ENCODE measurements at regions not wholly inside any gene's neighbourhood (a gene's known extent, or its start where the extent isn't known, plus 50 kb on each side); places are given as distances from the start of the nearest gene placed in this dataset.

- no peak overlapping the region for H2AFZ ChIP-seq (ENCODE audit: low read depth, low read length, severe bottlenecking)
- no peak overlapping the region for H3K27ac ChIP-seq (ENCODE audit: low read depth, low read length)
- H3K36me3 ChIP-seq (ENCODE audit: low read length), result no peaks in the 10 kb centered on the region
- H3K9me2 ChIP-seq (replicated peaks; ENCODE audit: insufficient read depth, low read length), result no peaks in the 10 kb centered on the region
- no peaks in the 10 kb centered on the region for H3K27me3 ChIP-seq (ENCODE audit: low read length)
- no peak overlapping the region for H3K4me3 ChIP-seq (ENCODE audit: insufficient read depth, low read length, poor library complexity, severe bottlenecking)
- no peaks in the 10 kb centered on the region for H4K20me1 ChIP-seq (ENCODE audit: low read depth, low read length)
- H3K4me2 ChIP-seq (ENCODE audit: low read depth, low read length, poor library complexity, severe bottlenecking), result no peak overlapping the region
- H3K79me2 ChIP-seq (ENCODE audit: insufficient read depth, low read length), result no peaks in the 10 kb centered on the region
- TF ChIP-seq CTCF (IDR thresholded peaks at IDR 0.05; ENCODE audit: insufficient read depth, low read length, poor library complexity, severe bottlenecking) (no peak), EZH2phosphoT487 (conservative IDR thresholded peaks at IDR 0.05; ENCODE audit: low read length) (no peak)
- no peak overlapping the region for H3K9ac ChIP-seq (ENCODE audit: low read length)
- H3F3A ChIP-seq (ENCODE audit: insufficient read depth), result no peaks in the 10 kb centered on the region
- no peaks in the 10 kb centered on the region for H3K9me3 ChIP-seq (ENCODE audit: insufficient read depth, low read length)
Observed at GRCh38 chr14:51504669-51505068, 147.0 kb upstream of the FRMD6 start.

- H3K27me3 ChIP-seq (ENCODE audit: low read length), result no peaks in the 10 kb centered on the region
- H3K36me3 ChIP-seq (ENCODE audit: low read length), result no peaks in the 10 kb centered on the region
- H3K27ac ChIP-seq (ENCODE audit: low read depth, low read length), result no peak overlapping the region
- H3K9ac ChIP-seq (ENCODE audit: low read length), result no peak overlapping the region
- no peaks in the 10 kb centered on the region for H3K79me2 ChIP-seq (ENCODE audit: insufficient read depth, low read length)
- no peak overlapping the region for H3K4me2 ChIP-seq (ENCODE audit: low read depth, low read length, poor library complexity, severe bottlenecking)
- no peaks in the 10 kb centered on the region for H3K9me3 ChIP-seq (ENCODE audit: insufficient read depth, low read length)
- no peak overlapping the region for H3K4me3 ChIP-seq (ENCODE audit: insufficient read depth, low read length, poor library complexity, severe bottlenecking)
- H3F3A ChIP-seq (ENCODE audit: insufficient read depth), result no peaks in the 10 kb centered on the region
- TF ChIP-seq EZH2phosphoT487 (conservative IDR thresholded peaks at IDR 0.05; ENCODE audit: low read length) (no peak), CTCF (IDR thresholded peaks at IDR 0.05; ENCODE audit: insufficient read depth, low read length, poor library complexity, severe bottlenecking) (no peak)
- H2AFZ ChIP-seq (ENCODE audit: low read depth, low read length, severe bottlenecking), result no peak overlapping the region
- H4K20me1 ChIP-seq (ENCODE audit: low read depth, low read length), result no peaks in the 10 kb centered on the region
- H3K9me2 ChIP-seq (replicated peaks; ENCODE audit: insufficient read depth, low read length), result no peaks in the 10 kb centered on the region
Observed at GRCh38 chr14:51507511-51507905, 144.2 kb upstream of the FRMD6 start.

- no peaks in the 10 kb centered on the region for H4K20me1 ChIP-seq (ENCODE audit: low read depth, low read length)
- H3K4me2 ChIP-seq (ENCODE audit: low read depth, low read length, poor library complexity, severe bottlenecking), result no peak overlapping the region
- no peaks in the 10 kb centered on the region for H3K79me2 ChIP-seq (ENCODE audit: insufficient read depth, low read length)
- no peaks in the 10 kb centered on the region for H3K36me3 ChIP-seq (ENCODE audit: low read length)
- H3K27me3 ChIP-seq (ENCODE audit: low read length), result no peaks in the 10 kb centered on the region
- H3K9me2 ChIP-seq (replicated peaks; ENCODE audit: insufficient read depth, low read length), result no peaks in the 10 kb centered on the region
- no peak overlapping the region for H3K27ac ChIP-seq (ENCODE audit: low read depth, low read length)
- no peak overlapping the region for H3K9ac ChIP-seq (ENCODE audit: low read length)
- TF ChIP-seq CTCF (IDR thresholded peaks at IDR 0.05; ENCODE audit: insufficient read depth, low read length, poor library complexity, severe bottlenecking) (no peak), EZH2phosphoT487 (conservative IDR thresholded peaks at IDR 0.05; ENCODE audit: low read length) (no peak)
- H3K4me3 ChIP-seq (ENCODE audit: insufficient read depth, low read length, poor library complexity, severe bottlenecking), result no peak overlapping the region
- H2AFZ ChIP-seq (ENCODE audit: low read depth, low read length, severe bottlenecking), result no peak overlapping the region
- no peaks in the 10 kb centered on the region for H3F3A ChIP-seq (ENCODE audit: insufficient read depth)
- H3K9me3 ChIP-seq (ENCODE audit: insufficient read depth, low read length), result no peaks in the 10 kb centered on the region
Observed at GRCh38 chr14:51507906-51508511, 143.7 kb upstream of the FRMD6 start.
